Breast epithelium (tissue), 3 donors: ENCODE measurements at regions not wholly inside any gene's neighbourhood (a gene's known extent, or its start where the extent isn't known, plus 50 kb on each side); places are given as distances from the start of the nearest gene placed in this dataset.

Experiments
- POLR2A ChIP-seq: fragments of 450-650 bp; IDR thresholded peaks from one replicate; pipeline ENCODE4 v1.6.1; 2016; ENCODE audit warnings: antibody characterized with exemption, mild to moderate bottlenecking, moderate library complexity
- POLR2AphosphoS5 ChIP-seq, 3 donors: sonication (generic); formaldehyde crosslinking; IDR thresholded peaks; one replicate each; pipeline ENCODE4 v1.6.1; 2017; ENCODE audit warnings: antibody characterized with exemption in 3 of 3
- TF ChIP-seq, protein P1 (sequence below), 3 donors: fragments of 450-650 bp; IDR thresholded peaks; one replicate each; pipeline ENCODE4 v1.5.1; 2016 to 2017; ENCODE audit warnings: antibody characterized with exemption in 3 of 3, mild to moderate bottlenecking in 3 of 3, moderate library complexity in 3 of 3

DNA sequence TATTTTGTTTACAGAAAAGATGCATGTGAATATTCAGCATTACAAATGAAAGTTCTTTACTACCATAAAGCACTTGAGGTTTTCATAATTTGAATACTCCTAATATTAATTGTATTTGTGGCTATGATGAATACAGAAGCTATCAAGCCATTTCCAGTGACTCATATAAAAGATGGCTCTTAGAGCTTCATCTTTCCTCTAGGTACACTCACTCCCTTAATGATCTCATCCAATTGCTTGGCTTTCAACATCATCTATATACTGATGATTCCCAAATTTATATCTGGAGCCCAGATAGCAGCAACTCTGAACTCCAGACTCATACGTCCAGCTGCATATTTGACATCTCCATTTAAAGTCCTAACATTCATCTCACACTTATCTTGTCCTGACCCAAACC, 183.4 kb upstream of the FAM241A start:
- TF ChIP-seq, protein P1, sequence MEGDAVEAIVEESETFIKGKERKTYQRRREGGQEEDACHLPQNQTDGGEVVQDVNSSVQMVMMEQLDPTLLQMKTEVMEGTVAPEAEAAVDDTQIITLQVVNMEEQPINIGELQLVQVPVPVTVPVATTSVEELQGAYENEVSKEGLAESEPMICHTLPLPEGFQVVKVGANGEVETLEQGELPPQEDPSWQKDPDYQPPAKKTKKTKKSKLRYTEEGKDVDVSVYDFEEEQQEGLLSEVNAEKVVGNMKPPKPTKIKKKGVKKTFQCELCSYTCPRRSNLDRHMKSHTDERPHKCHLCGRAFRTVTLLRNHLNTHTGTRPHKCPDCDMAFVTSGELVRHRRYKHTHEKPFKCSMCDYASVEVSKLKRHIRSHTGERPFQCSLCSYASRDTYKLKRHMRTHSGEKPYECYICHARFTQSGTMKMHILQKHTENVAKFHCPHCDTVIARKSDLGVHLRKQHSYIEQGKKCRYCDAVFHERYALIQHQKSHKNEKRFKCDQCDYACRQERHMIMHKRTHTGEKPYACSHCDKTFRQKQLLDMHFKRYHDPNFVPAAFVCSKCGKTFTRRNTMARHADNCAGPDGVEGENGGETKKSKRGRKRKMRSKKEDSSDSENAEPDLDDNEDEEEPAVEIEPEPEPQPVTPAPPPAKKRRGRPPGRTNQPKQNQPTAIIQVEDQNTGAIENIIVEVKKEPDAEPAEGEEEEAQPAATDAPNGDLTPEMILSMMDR (IDR thresholded peaks at IDR 0.05): no peak
- TF ChIP-seq POLR2A (no peak), POLR2AphosphoS5 (IDR thresholded peaks at IDR 0.05) (no peak)
